Limb (tissue), 2 donors: ENCODE measurements at regions not wholly inside any gene's neighbourhood (a gene's known extent, or its start where the extent isn't known, plus 50 kb on each side); places are given as distances from the start of the nearest gene placed in this dataset.
A peak's percentile ranks its signal among the peaks of the same experiment; 100 is the strongest.

ENCODE experiments used
- DNase-seq, 2 donors: peaks; one replicate each; pipeline ENCODE4 v3.0.0-alpha.2; 2016; ENCODE audit errors: extremely low spot score in 2 of 2

DNA sequence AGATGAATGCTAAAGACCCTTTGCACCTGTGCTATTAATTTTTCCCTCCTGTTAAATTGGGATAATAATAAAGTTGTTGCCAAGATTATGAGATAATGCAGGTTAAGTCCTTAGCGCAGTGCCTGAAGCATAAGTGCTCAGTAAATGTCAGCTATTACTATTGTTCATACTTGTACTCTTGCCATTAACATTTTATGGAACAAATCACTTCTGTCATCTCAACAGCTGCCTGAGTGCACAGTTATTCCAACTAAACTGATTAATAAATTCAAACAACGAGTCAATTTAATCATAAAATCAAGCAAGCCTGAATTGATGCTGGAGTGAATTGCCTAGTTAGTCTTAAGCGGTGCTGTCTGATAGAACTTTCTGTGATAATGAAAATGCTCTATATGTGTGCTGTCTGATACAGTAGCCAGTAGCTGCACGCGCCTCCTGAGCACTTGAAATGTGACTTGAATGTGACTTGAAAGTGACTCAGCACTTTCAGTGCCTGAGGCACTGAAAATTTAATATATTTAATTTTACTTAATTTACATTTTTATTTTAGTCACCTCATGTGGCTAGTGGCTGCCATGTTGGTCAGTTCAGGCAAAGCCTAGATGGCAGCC is 198.7 kb upstream of the PFN2 start:
- no peak for DNase-seq

DNA sequence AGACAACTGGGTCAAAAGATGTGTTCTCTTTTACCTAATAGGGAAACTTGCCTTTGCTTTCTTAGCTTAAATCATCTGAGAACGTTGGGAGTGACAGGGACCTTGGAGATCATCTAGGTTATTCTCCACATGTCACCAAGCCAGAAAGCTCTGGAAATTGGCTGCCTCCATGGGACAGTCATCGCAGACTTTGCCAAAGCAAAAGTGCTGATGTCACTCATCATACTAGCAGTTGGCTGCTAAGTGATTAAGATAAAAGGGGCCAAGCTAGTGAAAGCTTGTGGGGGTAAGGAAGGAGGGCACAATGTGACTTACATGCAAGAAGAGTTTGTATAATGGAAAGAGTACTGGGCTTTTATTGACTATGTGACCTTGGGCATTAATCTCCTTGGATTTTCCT is 198.0 kb upstream of the PFN2 start:
- DNase-seq, result no peak

DNA sequence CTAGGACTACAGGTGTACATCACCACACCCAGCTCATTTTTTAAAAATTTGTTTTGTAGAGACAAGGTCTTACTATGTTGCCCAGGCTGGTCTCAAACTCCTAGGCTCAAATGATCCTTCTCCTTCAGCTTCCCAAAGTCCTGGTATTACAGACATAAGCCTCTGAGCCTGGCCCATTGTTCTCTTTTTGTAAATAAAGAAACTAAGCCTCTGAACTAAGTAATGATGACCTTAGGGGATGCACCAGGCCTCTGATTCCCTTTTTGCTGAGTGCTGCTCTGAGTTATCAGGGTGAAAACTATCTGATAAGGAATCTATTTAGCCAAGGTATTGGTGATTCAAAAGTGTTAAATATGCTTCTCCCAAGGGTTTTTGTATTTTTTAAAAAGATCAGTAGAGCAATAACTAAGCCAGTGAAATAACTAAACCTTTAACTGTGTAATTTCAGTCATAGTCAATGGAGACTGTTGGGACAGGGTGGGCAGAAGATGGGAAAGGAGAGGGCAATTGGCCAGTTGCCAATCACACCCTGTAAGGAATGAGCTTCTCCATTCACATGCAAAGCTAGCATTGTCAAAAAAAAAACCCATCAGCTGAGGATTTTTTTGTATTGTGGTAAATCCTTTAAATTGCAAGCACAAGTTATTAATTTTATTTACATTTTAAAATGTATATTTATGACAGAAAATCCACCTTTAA is 194.8 kb upstream of the PFN2 start:
- DNase-seq, result no peak

DNA sequence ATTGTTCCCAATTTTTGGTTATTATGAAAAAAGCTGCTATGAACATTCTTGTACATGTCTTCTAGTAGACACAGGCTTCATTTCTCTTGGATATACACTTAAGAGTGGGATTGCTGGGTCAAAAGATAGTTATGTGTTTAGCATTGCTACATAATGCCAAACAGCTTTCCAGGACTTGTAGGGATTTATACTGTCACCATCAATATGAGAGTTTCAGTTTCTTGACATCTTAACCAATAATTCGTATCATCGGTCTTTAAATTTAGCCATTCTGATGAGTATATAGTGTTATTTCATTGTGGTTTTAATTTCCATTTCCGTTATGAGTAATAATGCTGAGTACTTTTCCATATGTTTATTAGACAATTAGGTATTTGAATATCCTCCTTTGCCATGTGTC is 190.3 kb upstream of the PFN2 start:
- no peak for DNase-seq

DNA sequence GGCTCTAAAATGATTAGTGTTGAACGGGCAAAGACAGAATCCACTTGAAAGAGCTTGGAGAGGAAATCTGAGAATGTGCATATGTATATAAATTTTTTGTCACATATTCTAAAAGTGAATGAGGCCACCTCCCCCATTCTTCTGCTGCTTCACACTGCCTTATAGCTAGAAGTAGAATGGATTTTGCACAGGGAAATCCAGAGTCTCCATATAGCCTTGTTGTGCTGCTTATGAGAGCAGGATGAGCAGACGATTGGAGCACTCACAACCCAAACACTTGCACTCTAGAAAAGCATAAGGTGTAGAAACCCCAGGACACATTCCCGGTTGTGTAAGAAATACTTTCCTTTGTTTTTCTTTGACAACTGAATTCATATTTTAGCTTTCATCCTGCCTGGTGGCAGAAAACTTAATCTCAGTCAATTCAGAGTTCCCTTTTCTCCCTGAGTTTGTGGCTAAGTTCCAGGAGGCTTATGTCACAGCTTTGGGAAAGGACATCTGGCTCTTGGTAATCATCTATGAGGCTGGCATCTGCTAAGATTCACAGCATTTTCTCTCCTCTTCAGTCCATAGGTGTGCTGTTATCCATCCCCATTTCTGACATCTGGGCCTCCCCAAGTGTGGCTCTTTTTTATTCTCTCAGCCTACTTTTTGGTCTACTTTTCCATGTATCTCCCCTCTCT is 188.4 kb upstream of the PFN2 start:
- no peak for DNase-seq

DNA sequence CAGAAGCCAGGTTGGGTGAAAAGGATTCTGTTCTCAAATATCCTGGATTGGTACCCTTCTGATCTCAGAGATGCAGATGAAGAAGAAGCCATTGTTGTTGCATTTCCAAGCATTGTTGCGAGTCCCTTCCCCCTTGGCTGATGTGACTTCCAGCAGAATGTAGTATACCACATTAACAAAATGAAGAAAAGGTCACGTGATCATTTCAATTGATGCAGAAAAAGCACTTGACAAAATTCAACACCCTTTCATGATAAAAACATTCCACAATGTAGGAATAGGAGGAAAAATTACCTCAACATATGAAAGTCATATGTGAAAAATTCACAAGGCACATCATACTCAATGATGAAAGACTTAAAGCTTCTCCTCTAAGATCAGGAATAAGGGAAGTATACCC is 181.9 kb upstream of the PFN2 start:
- no peak for DNase-seq

DNA sequence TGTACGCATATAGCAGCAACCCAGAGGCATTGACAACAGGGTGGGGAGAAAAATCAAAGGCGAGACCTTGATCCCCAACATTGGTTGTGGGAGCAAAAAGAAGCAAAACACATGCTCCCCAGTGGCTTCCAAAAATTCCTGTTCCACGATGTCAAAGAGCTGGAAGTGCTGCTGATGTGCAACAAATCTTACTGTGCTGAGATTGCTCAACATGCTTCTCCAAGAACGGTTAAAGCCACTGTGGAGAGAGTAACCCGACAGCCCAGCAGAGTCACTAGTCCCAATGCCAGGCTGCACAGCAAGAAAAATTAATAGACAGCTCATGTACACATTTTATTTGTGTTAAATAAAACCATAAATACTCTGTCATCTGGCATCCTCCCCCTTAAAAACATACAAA is 179.9 kb upstream of the PFN2 start:
- no peak for DNase-seq

DNA sequence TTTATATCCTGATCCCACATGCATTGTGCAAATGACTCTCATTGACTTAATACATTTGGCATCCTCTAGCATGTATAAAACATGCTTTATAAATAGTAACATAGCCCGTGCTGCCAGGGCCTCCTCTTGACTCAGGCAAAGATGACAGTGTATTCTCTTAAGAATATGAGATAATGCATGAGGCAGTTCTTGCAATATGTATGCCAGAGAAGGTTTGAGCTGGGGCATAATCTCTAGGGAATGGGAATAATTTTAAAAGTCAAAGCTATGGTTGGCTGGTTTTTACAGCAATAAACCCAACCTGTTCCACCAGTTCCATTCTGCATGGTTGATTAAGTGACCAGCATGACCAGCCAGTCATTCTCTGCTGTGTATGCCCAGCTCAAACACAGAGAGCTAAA is 179.0 kb upstream of the PFN2 start:
- no peak for DNase-seq

DNA sequence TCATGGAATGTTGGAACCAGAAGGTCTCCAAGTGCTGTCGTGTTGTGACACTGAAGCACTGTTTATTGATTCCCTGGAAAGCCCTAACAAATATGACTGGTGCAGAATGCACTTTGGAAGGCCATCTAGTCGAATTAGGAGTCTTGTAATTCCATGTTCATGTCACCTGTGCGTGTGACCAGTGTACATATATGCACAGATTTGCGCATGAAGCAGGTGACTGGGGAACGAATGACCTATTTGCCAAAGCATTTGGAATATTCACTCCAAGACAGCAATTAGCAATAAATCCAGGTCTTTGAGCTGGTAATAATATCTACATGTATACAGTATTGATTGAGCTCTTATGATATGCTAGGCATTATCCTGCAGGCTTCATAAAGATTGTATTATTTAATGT is 177.5 kb upstream of the PFN2 start:
- DNase-seq, result no peak

DNA sequence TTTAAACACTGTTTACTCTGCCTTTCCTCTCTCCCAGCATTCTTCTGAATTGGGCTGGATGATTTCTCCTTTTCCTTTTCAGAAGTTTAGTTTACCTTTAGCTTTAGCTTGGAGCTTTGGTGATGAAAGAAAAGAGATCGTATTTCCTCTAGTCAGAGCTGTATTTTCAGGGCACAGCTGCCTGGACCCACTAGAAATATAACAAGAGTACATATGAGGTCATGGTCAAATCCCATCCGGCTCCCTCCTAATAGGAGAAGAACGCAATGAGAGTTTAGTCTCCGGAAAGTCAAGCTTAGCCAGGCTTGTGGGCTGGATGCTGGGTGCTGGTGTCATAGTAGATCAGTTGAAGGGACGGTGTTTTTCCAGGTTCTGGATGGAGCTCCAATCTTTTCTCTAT is 177.1 kb upstream of the PFN2 start:
- no peak for DNase-seq

DNA sequence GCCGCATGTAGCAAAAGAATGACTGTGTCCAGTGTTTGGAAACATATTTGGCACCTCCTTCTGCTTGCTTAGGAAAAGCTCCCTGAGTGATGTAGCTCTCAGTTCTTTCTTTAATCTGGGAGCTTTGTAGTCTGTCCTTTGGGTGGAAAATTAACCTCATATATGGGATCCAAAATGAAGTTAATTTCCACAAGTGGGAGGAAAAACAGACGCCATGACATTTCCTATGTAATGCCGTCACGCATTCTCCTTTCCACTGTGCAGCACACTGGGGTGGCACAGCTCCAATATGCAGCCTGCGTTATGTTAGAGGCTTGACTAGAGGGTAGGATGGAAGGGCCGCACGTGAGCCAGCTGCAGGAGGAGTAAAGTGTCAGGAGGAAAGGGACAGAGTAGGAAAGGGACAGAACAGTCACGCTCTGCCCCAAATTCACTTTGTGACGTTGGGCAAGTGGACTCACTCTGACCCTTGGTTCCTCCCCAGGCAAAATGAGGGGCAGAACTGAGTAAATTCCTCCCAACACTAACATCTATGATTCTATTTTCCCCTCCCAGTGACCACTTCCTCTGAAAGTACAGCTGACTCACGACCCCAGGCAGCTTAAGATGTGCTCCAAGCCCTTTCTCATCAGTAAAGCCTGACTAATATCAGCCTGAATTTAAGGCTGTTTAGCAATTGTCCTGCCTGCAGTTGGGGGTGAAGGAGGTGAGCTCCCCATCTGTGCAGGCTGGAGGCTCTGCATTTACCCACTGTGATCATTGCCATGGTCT is 176.5 kb upstream of the PFN2 start:
- peak; percentile 38 to 40 for DNase-seq

DNA sequence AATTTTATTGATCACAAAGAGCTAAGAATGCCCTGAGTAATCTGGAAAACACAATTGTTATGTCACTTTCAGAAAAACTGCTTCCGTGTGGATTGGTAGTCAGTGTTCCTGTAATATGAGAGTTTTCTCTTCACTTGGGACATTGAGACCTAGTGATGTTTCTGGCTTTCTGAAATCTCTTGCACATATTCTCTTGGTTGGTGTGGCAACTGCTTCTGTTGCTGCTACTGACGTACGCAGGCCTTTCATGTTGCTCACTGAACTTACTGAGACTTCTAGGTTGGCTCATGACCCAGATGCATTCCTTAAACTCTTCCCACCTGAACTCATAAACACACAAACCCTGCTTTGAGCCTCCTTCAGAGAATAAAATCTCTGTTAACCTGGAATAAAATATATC is 175.0 kb upstream of the PFN2 start:
- DNase-seq, result no peak

DNA sequence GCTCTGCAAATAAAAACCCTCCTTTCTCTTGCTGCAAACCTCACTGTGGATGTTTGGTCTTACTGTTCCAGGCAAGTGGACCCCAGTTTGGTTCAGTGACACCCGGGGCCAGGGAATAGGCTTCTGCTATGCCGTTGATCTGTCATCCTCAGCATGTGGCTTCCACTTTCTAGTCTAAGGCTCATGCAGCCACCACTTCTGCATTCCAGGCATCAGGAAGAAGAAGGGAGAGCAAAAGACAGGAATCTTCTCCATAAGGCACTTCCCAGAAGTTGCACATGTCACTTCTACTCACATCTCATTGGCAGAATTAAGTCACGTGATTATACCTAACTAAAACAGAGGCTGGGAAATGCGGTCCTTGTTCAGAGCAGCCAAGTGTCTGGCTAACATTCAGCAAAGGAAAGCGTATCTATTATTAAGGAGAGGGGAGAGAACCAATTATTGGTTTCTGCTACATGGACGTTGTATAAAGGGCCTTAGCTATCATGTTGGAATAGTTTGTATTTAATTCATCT is 173.6 kb upstream of the PFN2 start:
- DNase-seq, result no peak

DNA sequence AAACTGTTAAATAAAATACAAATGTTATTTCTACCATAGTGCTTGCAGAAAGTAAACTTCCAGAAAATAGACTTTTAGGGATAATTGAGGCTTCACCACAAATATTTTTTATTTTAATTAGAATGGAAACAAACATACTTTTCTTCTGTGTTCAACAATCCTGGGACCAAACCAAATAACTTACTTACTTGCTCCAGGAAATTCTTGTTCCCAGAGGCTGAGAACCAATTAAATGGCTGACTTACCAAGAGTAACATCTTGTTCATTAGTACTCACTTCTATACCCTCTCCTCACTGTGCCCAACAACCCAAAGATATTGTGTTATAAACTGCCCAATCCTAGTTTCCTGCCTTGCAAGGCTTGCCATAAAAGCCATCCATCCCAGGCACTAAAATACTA is 172.2 kb upstream of the PFN2 start:
- no peak for DNase-seq

DNA sequence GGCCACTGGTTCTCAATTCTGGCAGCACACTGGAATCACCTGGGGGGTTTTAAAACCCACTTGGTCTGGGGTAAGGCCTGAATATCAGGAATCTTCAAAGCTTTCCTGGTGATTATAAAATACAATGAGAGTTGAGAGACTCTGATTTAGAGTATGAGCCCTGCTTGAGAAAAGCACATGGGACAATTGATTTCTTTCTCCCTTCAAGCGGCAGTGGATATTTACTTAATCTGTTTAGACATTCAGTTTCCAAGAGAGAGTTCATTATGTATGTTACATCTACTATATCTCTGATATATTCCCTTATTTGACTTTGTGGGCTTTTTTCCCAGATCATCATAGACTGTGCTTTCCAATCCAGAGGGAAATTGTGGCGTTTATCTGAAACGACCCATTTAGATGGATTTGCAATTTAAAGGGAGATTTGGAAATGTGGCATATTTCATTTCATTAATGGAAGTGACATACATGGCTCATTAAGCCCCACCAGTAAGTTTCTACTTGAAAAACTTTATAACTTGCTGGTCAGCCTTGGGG is 171.2 kb upstream of the PFN2 start:
- no peak for DNase-seq

DNA sequence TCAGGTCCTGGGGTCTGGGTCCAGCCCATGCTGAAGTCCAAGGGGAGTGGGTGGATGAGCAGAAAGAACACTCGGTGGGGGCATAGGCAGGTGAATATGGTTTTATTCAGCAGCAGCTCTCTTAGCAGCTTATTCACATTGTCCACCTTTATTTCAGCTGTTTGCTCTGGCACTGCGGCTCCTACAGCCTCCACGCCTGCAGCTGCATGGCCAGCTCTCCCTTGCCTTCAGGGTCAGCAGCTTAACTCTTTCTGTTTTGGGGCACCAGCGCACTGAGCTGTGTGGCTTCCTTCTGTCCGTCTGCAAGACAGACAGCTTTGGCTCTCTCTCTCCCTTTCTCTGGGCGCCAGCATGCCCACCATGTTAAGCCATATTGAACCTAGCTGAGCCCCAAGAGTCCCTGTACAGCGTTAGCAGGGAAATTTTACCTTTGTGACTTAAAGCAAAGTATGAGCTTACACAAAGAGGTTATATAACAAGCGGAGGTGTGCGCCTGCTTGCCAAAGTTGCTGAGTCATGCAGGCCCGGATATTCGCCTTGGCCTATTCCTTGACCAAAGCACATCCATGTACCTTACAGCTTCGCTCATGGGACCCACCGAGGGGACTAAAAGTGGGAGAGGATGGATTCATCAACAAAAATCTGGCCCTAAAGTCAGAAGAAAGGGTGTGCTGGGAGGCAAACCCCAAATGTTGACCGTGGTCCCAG is 170.1 kb upstream of the PFN2 start:
- no peak for DNase-seq

DNA sequence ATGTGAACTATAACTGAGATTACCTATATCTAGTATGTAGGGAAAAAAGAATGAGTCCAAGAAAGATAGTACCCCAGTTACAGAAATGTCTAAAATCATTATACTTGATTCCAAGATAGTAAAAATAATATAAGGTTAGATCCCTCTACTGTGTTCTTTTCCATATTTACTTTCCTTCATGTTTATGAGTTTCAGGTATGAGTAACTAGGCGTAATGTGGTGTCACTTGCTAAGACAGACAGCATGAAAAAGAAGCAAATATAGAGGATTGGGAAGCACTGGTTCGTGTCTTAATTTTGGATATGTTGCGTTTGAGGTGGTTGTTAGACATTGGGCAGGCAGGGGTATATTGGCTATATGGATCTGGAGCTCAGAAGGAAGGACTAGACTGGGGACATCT is 168.1 kb upstream of the PFN2 start:
- no peak for DNase-seq

DNA sequence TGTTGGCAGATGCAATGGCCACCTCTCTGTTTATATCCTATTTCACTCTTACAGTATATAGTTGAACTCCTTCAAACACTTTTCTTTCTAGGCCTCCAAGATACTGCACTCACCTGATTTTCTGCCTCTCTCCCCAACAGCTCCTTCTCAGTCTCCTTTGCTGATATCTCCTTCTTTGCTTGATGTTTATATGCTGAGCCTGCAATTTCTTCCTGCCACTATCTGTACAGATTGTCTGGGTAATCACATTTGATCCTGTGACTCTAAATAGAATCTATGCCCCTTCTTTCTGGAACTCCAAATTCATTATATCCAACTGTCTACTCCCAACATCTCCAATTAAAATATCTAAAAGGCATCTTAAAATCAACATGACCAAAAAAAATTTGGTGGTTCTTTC is 165.5 kb upstream of the PFN2 start:
- DNase-seq, result no peak

DNA sequence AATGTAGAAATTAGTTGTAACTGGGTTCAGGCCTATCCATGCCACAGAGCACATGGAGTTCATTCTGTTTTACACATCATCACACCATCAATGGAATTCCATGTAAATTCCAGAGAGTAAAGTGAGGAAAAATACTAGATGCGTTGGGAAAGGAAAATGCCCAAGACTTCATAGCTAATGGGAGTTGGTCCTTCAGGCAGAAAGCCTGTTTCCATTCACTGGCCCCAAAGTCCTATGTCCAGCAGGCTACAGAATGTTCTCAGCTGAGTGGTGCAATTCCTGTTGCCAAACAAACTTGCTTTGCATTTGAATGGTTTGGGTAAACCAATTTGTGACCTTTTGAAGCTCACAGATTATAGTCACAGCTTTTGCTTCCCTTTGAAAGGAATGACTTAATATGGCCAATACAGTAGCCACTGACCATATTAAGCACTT is 164.6 kb upstream of the PFN2 start:
- DNase-seq, result no peak

DNA sequence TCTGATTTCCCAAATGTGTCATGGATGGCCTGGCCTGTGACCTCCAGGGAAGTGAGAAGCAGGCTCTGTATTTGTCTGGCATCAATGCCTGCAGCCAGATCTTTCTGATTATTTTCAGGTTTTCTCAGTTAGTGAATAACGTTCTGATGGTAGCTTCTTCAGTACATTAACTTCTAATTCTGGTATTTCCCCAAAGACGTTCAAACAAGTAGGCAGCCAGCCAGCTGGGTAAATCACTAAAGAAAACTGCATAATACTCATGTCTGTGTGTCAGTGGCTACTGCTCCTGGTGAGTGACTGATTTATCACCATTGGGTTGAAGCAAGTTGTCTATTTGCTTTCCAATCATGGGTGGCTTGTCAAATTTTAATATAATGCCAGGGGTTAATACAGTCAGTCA is 162.6 kb upstream of the PFN2 start:
- DNase-seq, result no peak

DNA sequence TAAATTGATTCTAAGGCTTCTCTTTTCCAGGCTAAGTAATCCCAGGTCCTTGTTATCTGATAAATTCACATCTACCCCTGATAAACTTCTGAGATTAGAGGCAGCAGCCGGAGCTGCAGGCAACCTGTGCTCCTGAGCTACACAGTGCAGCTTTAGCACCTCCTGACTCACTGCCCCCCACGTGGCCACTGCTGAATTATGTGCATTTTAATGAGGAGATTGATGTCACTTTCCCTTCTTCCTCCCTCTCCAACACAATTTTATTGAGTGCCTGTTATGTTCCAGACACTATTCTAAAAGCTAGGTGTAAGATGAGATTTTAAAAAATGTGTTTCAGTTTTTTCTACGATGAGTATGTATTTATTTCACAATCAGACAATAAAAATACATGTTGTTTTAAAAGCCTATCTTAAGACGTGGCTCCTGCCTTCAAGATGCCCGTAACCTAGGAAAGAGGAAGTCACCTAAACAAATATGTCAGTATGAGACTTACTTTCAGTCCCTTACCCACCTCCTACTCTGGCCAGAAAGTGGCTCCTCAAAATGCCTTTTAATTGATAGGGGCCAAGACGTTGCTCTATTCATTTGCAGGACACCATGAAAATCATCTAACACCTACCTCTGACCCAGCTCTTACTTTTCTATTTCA is 161.5 kb upstream of the PFN2 start:
- DNase-seq, result no peak
